ENCODE measurements at regions not wholly inside any gene's neighbourhood (a gene's known extent, or its start where the extent isn't known, plus 50 kb on each side); places are given as distances from the start of the nearest gene placed in this dataset.

DNA sequence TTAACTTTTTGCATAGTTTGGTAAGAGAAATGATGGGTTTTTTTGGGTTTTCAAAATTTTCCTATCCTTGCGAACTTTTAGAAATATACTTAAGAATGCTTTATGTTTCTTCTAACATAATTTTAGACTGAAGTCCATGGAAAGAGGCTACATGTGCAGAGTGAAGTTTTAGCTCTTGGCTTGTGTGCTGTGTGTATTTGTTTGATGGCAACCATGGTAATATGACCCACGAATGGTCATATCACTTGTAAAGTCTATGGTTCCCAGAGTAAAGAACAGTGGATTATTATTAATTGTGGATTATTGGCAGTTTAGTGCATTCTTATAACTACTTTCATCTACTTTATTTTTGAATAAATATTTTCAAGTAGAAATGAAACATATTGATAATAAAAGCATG is 124.0 kb upstream of the GOLGA6L4 start:
- TF ChIP-seq, protein P1, sequence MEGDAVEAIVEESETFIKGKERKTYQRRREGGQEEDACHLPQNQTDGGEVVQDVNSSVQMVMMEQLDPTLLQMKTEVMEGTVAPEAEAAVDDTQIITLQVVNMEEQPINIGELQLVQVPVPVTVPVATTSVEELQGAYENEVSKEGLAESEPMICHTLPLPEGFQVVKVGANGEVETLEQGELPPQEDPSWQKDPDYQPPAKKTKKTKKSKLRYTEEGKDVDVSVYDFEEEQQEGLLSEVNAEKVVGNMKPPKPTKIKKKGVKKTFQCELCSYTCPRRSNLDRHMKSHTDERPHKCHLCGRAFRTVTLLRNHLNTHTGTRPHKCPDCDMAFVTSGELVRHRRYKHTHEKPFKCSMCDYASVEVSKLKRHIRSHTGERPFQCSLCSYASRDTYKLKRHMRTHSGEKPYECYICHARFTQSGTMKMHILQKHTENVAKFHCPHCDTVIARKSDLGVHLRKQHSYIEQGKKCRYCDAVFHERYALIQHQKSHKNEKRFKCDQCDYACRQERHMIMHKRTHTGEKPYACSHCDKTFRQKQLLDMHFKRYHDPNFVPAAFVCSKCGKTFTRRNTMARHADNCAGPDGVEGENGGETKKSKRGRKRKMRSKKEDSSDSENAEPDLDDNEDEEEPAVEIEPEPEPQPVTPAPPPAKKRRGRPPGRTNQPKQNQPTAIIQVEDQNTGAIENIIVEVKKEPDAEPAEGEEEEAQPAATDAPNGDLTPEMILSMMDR (IDR thresholded peaks at IDR 0.05): no peak
- TF ChIP-seq POLR2A (IDR thresholded peaks at IDR 0.05): no peak
